SK-N-SH treated with all-trans-retinoic acid at 6 μM for 48 hours (cell line): ENCODE measurements at regions not wholly inside any gene's neighbourhood (a gene's known extent, or its start where the extent isn't known, plus 50 kb on each side); places are given as distances from the start of the nearest gene placed in this dataset.

Experiments used
- ARNTL ChIP-seq: fragments of 450-650 bp; formaldehyde crosslinking; IDR thresholded peaks from 2 replicates; pipeline ENCODE4 v1.5.0; 2020; ENCODE audit warnings: low read depth, mild to moderate bottlenecking, moderate library complexity, borderline replicate concordance
- CSDC2 ChIP-seq: fragments of 250-450 bp; sonication (Bioruptor Pico); IDR thresholded peaks from 2 replicates; pipeline ENCODE4 v1.5.0; 2020; ENCODE audit warnings: mild to moderate bottlenecking, moderate library complexity
- ZNF565 ChIP-seq: fragments of 450-650 bp; formaldehyde crosslinking; conservative IDR thresholded peaks from 2 replicates; pipeline ENCODE4 v1.5.0; 2020; ENCODE audit warnings: low read depth, mild to moderate bottlenecking, moderate library complexity
- TF ChIP-seq, protein P1 (sequence below): fragments of 250-450 bp; sonication (Bioruptor Pico); IDR thresholded peaks from 2 replicates; pipeline ENCODE4 v1.8.0; 2020; ENCODE audit warnings: mild to moderate bottlenecking, moderate library complexity, borderline replicate concordance
- TF ChIP-seq, protein P2 (sequence below): fragments of 250-450 bp; sonication (Bioruptor Pico); IDR thresholded peaks from 2 replicates; pipeline ENCODE4 v1.8.0; 2021; ENCODE audit warnings: low read depth, mild to moderate bottlenecking, moderate library complexity, borderline replicate concordance

DNA sequence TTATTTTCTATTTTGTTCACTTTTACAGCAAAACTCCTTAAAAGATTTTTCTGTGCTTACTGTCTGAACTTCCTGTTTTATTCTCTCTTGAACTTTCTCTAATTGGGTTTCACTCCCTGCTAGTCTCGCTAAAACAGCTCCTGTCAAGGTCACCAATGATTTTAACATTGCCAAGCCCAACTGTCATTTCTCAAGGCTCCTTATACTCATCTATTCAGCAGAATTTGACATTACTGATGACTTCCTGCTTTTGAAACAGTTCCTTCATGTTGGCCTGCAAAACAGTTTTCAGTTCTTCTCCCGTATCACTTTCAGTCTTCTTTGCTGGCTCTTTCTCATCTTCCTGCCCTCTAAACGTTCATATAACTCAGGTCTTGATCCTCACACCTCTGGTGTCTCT is 268.5 kb upstream of the USP15 start:
- TF ChIP-seq, protein P1, sequence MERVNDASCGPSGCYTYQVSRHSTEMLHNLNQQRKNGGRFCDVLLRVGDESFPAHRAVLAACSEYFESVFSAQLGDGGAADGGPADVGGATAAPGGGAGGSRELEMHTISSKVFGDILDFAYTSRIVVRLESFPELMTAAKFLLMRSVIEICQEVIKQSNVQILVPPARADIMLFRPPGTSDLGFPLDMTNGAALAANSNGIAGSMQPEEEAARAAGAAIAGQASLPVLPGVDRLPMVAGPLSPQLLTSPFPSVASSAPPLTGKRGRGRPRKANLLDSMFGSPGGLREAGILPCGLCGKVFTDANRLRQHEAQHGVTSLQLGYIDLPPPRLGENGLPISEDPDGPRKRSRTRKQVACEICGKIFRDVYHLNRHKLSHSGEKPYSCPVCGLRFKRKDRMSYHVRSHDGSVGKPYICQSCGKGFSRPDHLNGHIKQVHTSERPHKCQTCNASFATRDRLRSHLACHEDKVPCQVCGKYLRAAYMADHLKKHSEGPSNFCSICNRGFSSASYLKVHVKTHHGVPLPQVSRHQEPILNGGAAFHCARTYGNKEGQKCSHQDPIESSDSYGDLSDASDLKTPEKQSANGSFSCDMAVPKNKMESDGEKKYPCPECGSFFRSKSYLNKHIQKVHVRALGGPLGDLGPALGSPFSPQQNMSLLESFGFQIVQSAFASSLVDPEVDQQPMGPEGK = no peak
- TF ChIP-seq ZNF565 (CRISPR knock-in tag) = no peak
- no peak for TF ChIP-seq CSDC2
- TF ChIP-seq, protein P2, sequence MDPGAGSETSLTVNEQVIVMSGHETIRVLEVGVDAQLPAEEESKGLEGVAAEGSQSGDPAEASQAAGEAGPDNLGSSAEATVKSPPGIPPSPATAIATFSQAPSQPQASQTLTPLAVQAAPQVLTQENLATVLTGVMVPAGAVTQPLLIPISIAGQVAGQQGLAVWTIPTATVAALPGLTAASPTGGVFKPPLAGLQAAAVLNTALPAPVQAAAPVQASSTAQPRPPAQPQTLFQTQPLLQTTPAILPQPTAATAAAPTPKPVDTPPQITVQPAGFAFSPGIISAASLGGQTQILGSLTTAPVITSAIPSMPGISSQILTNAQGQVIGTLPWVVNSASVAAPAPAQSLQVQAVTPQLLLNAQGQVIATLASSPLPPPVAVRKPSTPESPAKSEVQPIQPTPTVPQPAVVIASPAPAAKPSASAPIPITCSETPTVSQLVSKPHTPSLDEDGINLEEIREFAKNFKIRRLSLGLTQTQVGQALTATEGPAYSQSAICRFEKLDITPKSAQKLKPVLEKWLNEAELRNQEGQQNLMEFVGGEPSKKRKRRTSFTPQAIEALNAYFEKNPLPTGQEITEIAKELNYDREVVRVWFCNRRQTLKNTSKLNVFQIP (CRISPR knock-in tag) = no peak
- no peak for TF ChIP-seq ARNTL
